ENCODE measurements at regions not wholly inside any gene's neighbourhood (a gene's known extent, or its start where the extent isn't known, plus 50 kb on each side); places are given as distances from the start of the nearest gene placed in this dataset.

DNA sequence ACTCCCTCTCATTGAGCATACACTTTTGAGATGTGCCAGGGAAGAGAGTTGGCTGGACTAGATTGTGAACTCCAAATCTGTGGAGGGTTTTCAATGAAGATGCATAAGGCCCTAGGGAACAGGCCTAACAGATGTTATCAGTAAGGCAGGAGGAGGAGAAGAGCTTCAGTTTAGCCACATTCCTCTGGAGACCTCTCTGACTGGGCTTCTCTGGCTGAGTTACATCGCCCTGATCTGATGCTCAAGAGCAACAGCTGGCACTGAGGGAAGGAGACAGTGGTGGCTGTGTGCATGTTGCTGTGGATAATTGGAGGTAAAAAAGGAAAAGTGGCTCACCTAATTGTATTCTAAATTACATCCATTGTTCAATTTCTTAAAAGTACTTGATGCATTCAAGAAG lies 206.4 kb upstream of the CFAP20DC start:
- TF ChIP-seq POLR2A (IDR thresholded peaks at IDR 0.05): no peak
- TF ChIP-seq, protein P1, sequence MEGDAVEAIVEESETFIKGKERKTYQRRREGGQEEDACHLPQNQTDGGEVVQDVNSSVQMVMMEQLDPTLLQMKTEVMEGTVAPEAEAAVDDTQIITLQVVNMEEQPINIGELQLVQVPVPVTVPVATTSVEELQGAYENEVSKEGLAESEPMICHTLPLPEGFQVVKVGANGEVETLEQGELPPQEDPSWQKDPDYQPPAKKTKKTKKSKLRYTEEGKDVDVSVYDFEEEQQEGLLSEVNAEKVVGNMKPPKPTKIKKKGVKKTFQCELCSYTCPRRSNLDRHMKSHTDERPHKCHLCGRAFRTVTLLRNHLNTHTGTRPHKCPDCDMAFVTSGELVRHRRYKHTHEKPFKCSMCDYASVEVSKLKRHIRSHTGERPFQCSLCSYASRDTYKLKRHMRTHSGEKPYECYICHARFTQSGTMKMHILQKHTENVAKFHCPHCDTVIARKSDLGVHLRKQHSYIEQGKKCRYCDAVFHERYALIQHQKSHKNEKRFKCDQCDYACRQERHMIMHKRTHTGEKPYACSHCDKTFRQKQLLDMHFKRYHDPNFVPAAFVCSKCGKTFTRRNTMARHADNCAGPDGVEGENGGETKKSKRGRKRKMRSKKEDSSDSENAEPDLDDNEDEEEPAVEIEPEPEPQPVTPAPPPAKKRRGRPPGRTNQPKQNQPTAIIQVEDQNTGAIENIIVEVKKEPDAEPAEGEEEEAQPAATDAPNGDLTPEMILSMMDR (IDR thresholded peaks at IDR 0.05): no peak
